ENCODE measurements at regions not wholly inside any gene's neighbourhood (a gene's known extent, or its start where the extent isn't known, plus 50 kb on each side); places are given as distances from the start of the nearest gene placed in this dataset.

DNA sequence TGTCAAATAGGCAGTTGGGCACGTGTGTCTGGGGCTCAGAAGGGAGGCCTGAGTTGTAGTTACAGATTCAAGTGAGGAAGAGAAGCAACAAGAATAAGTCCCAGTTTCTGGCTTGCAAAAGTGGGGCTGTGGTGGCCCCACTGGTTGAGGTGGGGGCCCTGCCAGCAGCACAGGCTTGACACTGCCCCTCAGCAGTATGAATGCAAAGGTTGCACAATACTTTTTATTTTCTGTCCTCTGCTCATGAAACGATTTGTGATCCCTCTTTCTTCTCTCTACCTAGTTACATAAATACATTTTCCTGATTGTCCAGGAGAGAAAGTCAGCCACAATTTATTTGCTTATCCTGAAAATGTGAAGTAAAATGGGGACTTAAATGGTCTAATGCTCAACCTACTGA, 577.8 kb downstream of the AACS start:
- DNase-seq (ENCODE audit: low read depth, low spot score), result no peak
- POLR2A ChIA-PET, result no interaction called here
- no peak overlapping the region for H3K4me3 ChIP-seq (ENCODE audit: low read depth, low read length)
- TF ChIP-seq, protein P1, sequence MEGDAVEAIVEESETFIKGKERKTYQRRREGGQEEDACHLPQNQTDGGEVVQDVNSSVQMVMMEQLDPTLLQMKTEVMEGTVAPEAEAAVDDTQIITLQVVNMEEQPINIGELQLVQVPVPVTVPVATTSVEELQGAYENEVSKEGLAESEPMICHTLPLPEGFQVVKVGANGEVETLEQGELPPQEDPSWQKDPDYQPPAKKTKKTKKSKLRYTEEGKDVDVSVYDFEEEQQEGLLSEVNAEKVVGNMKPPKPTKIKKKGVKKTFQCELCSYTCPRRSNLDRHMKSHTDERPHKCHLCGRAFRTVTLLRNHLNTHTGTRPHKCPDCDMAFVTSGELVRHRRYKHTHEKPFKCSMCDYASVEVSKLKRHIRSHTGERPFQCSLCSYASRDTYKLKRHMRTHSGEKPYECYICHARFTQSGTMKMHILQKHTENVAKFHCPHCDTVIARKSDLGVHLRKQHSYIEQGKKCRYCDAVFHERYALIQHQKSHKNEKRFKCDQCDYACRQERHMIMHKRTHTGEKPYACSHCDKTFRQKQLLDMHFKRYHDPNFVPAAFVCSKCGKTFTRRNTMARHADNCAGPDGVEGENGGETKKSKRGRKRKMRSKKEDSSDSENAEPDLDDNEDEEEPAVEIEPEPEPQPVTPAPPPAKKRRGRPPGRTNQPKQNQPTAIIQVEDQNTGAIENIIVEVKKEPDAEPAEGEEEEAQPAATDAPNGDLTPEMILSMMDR (IDR thresholded peaks at IDR 0.05; ENCODE audit: insufficient read depth, low read length, missing control alignments), result no peak
- CTCF ChIA-PET, result no interaction called here

DNA sequence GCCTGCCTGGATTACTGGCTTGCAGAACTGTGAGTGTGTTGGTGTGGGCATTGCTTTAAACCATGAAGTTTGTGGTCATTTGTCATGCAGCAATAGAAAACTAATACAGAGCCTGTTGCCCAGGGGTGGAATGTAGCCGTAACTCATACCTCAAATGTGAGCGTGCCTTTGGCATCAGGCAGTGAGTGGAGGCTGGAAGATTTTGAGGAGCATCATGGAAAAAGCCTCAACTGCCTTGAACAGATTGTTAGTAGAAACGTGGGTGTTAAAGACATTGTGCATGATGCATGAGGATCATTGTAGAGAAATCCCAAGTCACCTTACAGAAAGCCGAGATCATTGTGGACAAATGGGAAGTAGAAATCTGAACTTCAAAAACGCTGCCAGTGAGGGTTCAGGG, 580.5 kb downstream of the AACS start:
- CTCF ChIA-PET, result no interaction called here
- no peak for DNase-seq (ENCODE audit: low read depth, low spot score)
- TF ChIP-seq, protein P1 (IDR thresholded peaks at IDR 0.05; ENCODE audit: insufficient read depth, low read length, missing control alignments), result no peak
- POLR2A ChIA-PET, result no interaction called here
- H3K4me3 ChIP-seq (ENCODE audit: low read depth, low read length), result no peak overlapping the region

GRCh38 chr12:125650587-125650986, 585.4 kb downstream of the AACS start:
- TF ChIP-seq, protein P1 (IDR thresholded peaks at IDR 0.05; ENCODE audit: insufficient read depth, low read length, missing control alignments), result no peak
- H3K4me3 ChIP-seq (ENCODE audit: low read depth, low read length), result no peak overlapping the region
- DNase-seq (ENCODE audit: low read depth, low spot score), result no peak
- ChIA-PET POLR2A (no interaction called here), CTCF (no interaction called here)

DNA sequence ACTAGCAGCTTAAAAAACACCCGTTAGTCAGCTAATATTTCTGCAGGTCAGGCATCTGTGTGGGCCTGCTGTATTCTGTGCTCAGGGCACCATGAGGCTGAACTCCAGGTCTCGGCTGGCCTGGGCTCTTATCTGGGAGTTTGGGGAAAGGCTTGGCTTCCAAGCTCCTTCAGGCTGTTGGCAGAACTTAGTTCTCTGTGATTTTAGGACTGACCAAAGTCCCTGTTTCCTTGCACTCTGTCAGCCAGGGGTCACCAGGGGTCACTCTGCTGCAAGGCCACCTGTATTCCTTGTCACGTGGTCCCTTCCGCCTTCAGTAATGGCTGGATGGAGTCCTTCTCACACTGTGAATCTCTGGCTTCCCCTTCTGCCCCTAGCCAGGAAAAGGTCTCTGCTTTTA, 586.4 kb downstream of the AACS start:
- CTCF ChIA-PET, result no interaction called here
- no peak for DNase-seq (ENCODE audit: low read depth, low spot score)
- H3K4me3 ChIP-seq (ENCODE audit: low read depth, low read length), result no peak overlapping the region
- TF ChIP-seq, protein P1 (IDR thresholded peaks at IDR 0.05; ENCODE audit: insufficient read depth, low read length, missing control alignments), result no peak
- POLR2A ChIA-PET, result no interaction called here

DNA sequence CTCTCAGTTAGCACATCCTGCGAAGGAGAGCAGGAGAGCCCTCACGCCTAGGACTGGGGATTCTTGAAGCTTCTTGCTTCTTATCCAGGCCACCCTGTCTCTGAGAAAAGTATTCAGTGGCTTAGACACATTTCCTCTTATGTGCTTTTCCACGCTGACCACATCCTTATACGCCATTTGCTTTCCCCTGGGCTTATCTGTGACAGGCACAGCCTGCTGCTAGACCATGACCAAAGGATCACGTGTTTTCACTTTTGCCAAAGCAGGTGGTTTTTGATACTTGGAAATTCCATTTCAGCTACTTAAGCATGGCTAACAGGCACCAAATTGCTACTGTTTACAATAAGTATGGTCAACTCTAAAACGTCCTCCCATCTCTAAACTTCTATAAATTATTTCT, 587.4 kb downstream of the AACS start:
- ChIA-PET POLR2A (no interaction called here), CTCF (no interaction called here)
- no peak for DNase-seq (ENCODE audit: low read depth, low spot score)
- TF ChIP-seq, protein P1 (IDR thresholded peaks at IDR 0.05; ENCODE audit: insufficient read depth, low read length, missing control alignments), result no peak
- no peak overlapping the region for H3K4me3 ChIP-seq (ENCODE audit: low read depth, low read length)

- DNase-seq (ENCODE audit: low read depth, low spot score), result no peak
- ChIA-PET POLR2A (no interaction called here), CTCF (no interaction called here)
- no peak overlapping the region for H3K4me3 ChIP-seq (ENCODE audit: low read depth, low read length)
- TF ChIP-seq, protein P1 (IDR thresholded peaks at IDR 0.05; ENCODE audit: insufficient read depth, low read length, missing control alignments), result no peak
These were observed 592.4 kb downstream of the AACS start for GRCh38 chr12:125657681-125658080.
